Activated T-helper 1 cell treated with anti-CD3 and anti-CD28 coated beads, Interleukin-12 subunit alpha, Interleukin-12 subunit beta, Interleukin-2, Interleukin-4 antibody, amounts not matched to agents 30 ng/mL and 10 ng/mL and 1 ng/mL, durations not matched to agents 14 hours and 24 hours and 36 hours (primary cell): ENCODE measurements at regions not wholly inside any gene's neighbourhood (a gene's known extent, or its start where the extent isn't known, plus 50 kb on each side); places are given as distances from the start of the nearest gene placed in this dataset.
"Not testable (repeated sequence)": the region's sequence is repeated elsewhere in the genome, so short reads cannot be mapped to it uniquely, and the experiment has no call there.

ENCODE experiments used
- DNase-seq: peaks from one replicate; pipeline ENCODE4 v3.0.0; 2021; ENCODE audit warnings: low spot score
- H3K27ac Mint-ChIP-seq: one replicate; pipeline ENCODE4 v1.8.0; 2021; ENCODE audit warnings: mild to moderate bottlenecking, mixed read lengths
- H3K27me3 Mint-ChIP-seq: one replicate; pipeline ENCODE4 v1.8.0; 2022; ENCODE audit warnings: mild to moderate bottlenecking, moderate library complexity, mixed read lengths; ENCODE audit not compliant: insufficient read depth
- H3K36me3 Mint-ChIP-seq: one replicate; pipeline ENCODE4 v1.8.0; 2021; ENCODE audit warnings: low read depth, mixed read lengths
- H3K4me1 Mint-ChIP-seq: one replicate; pipeline ENCODE4 v1.8.0; 2021; ENCODE audit warnings: low read depth, mixed read lengths
- H3K4me3 Mint-ChIP-seq: one replicate; pipeline ENCODE4 v1.8.0; 2021; ENCODE audit warnings: mild to moderate bottlenecking, moderate library complexity, mixed read lengths
- H3K9me3 Mint-ChIP-seq: one replicate; pipeline ENCODE4 v1.8.0; 2021; ENCODE audit warnings: mixed read lengths
- intact Hi-C: fragments of 100-400 bp; cut with micrococcal nuclease; formaldehyde crosslinking; loops from one replicate; pipeline ENCODE4 v1.15.1; 2024

DNA sequence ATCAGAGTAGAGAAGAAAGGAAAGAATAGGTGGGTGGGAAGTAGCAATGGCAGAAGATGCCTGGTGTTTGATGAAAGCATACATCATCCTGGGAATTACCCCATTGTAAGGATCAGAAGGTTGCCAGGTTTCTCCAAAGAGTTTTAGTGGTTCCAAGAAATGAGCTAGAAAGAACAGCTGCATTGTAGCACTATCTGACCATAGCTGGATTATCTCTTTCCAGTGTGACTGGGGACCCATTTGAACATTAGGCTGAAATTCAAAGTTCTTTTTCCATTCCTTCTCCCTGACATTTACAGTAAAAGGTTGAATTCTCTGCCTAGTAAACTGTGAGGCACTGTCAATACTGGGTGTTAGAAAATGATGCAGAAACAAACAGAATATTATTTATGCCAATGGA, 244.4 kb downstream of the GALC start:
- no peak overlapping the region for H3K4me3 Mint-ChIP-seq
- no peaks in the 10 kb centered on the region for H3K36me3 Mint-ChIP-seq
- no peaks in the 10 kb centered on the region for H3K9me3 Mint-ChIP-seq
- peaks cover 2% of the 10 kb centered on the region for H3K27me3 Mint-ChIP-seq
- DNase-seq = no peak
- intact Hi-C loops = no loop called here
- no peaks in the 10 kb centered on the region for H3K4me1 Mint-ChIP-seq
- H3K27ac Mint-ChIP-seq = no peak overlapping the region

DNA sequence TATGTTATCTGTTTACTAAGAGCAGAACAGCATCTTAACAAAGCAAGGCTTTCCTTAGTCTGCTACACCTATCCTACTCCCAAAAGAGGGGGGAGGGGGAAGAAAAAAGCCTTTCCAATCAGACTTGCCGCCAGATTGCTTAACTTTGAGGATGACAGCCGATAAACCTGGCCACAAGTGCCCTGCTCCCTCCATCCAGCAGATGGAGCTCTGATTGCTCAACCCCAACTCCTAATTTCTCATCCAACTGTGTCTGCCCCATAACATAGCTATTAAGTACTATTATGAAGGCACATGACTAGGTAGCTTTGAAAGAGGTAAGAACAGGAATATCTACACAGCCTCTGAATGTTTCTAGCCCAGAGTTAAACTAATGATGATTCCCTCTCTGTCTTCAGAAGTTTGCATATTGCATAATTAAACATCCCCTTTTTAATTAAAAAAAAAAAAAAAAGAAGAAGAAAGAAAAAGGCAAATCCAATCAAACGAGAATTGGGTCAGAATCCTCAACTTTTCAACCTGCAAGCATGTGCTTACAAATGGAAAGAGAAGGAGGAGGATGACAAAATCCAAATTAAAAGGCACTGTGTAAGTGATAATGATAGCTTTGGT, 247.4 kb downstream of the GALC start:
- DNase-seq = no peak
- intact Hi-C loops = loop anchor here (1.0 kb wide), 1 partner anchor 151 kb away; no protein-coding TSS in a partner anchor
- Mint-ChIP-seq H3K9me3 (no peaks in the 10 kb centered on the region), H3K36me3 (no peaks in the 10 kb centered on the region), H3K27ac (no peak overlapping the region), H3K4me1 (no peaks in the 10 kb centered on the region), H3K27me3 (peaks cover 2% of the 10 kb centered on the region), H3K4me3 (no peak overlapping the region)

GRCh38 chr14:87734577-87735360, 258.2 kb downstream of the GALC start:
- DNase-seq, H3K36me3 Mint-ChIP-seq, intact Hi-C loops, H3K27ac Mint-ChIP-seq, H3K4me3 Mint-ChIP-seq, H3K9me3 Mint-ChIP-seq, H3K4me1 Mint-ChIP-seq, H3K27me3 Mint-ChIP-seq: not testable (repeated sequence)

DNA sequence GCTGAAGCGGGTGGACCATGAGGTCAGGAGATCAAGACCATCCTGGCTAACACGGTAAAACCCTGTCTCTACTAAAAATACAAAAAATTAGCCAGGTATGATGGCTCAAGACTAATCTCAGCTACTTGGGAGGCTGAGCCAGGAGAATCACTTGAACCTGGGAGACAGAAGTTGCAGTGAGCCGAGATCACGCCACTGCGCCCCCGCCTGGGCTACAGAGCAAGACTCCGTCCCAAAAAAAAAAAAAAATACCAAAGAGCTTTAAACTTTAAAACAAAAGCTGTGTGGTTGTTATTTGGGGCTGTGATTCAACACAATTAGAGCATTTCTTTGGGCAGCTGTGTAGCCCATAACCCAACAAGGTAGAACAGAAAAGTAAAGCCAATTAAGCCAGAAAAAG, 259.9 kb downstream of the GALC start:
- H3K4me1 Mint-ChIP-seq, H3K4me3 Mint-ChIP-seq, DNase-seq, H3K9me3 Mint-ChIP-seq, H3K27me3 Mint-ChIP-seq, H3K27ac Mint-ChIP-seq, H3K36me3 Mint-ChIP-seq, intact Hi-C loops: not testable (repeated sequence)

DNA sequence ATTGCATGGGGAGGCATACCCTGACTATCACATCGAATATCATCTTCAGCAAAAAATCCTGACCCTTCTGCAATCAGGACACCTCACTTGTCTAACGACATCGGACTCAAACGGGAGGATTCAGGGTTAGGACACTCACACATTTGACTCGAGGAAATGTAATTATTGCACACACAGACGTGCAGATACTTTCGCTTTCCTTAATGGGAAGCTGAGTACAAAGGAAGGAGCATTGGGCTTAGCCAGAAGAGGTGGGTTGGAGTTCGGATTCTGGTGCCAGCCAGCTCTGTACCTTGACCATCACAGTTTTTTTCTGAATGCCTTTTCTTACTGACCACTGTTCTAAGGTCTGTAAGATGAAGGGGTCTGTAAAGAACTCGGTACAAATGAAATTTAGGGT, 260.4 kb downstream of the GALC start:
- Mint-ChIP-seq H3K36me3 (no peaks in the 10 kb centered on the region), H3K9me3 (no peaks in the 10 kb centered on the region), H3K27ac (no peak overlapping the region), H3K4me3 (no peak overlapping the region), H3K4me1 (no peaks in the 10 kb centered on the region), H3K27me3 (no peaks in the 10 kb centered on the region)
- intact Hi-C loops = no loop called here
- DNase-seq = no peak

- Mint-ChIP-seq H3K9me3 (no peaks in the 10 kb centered on the region), H3K4me3 (no peak overlapping the region), H3K4me1 (no peaks in the 10 kb centered on the region), H3K36me3 (no peaks in the 10 kb centered on the region), H3K27ac (no peak overlapping the region), H3K27me3 (no peaks in the 10 kb centered on the region)
- DNase-seq = no peak
- intact Hi-C loops = no loop called here
These were observed 267.7 kb downstream of the GALC start for GRCh38 chr14:87725318-87725717.

GRCh38 chr14:87712396-87713090, 280.4 kb downstream of the GALC start:
- no peaks in the 10 kb centered on the region for H3K4me1 Mint-ChIP-seq
- H3K27ac Mint-ChIP-seq = no peak overlapping the region
- no peaks in the 10 kb centered on the region for H3K27me3 Mint-ChIP-seq
- no peak overlapping the region for H3K4me3 Mint-ChIP-seq
- no peaks in the 10 kb centered on the region for H3K36me3 Mint-ChIP-seq
- H3K9me3 Mint-ChIP-seq = no peaks in the 10 kb centered on the region
- intact Hi-C loops = no loop called here
- DNase-seq = no peak

DNA sequence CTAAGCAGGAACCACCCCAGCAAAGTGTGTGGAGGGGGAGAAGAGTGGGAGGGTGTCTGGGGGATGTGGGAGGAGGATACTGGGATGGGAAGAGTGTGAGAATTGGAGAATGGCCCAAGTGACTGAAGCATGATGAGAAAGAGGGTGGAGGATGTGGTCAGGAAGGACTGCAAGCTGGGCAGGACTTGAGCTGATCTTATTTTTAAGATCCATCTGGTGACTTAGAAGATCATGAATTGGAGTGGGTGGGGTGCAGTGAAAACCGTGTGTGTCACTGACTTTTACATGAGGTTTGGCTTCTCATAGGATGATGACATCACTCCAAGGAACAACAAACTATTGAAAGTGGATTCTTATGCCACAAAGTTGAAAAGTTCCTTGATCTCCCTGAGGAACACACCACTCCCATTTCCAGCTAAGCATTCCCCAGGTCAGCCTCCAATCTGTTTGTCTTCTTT, 287.5 kb downstream of the GALC start:
- H3K36me3 Mint-ChIP-seq = no peaks in the 10 kb centered on the region
- H3K27ac Mint-ChIP-seq = no peak overlapping the region
- H3K9me3 Mint-ChIP-seq = no peaks in the 10 kb centered on the region
- H3K4me1 Mint-ChIP-seq = no peaks in the 10 kb centered on the region
- no peaks in the 10 kb centered on the region for H3K27me3 Mint-ChIP-seq
- DNase-seq = no peak
- H3K4me3 Mint-ChIP-seq = no peak overlapping the region
- intact Hi-C loops = no loop called here

DNA sequence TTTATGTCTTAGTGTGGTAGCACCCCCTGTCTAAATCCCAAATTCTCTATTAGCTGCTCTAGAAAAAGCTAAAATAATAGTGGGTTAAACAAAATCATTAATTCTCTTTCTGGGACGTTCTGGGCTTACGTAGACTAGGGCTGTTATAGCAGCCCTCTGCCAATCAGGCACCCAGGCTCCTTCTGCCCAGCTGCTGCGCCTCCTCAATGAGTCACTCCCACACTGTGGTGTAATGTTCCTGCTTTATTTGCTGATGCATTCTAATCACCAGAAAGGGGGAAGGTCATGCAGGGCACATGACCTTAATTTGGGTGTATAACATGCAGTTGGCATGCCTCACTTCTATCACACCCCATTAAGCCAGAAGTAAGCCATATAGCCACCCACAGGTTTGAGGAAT, 294.5 kb downstream of the GALC start:
- Mint-ChIP-seq H3K36me3 (no peaks in the 10 kb centered on the region), H3K4me1 (no peaks in the 10 kb centered on the region), H3K27me3 (no peaks in the 10 kb centered on the region), H3K9me3 (no peaks in the 10 kb centered on the region), H3K4me3 (no peak overlapping the region), H3K27ac (no peak overlapping the region)
- intact Hi-C loops = no loop called here
- DNase-seq = no peak

GRCh38 chr14:87696485-87696884, 296.5 kb downstream of the GALC start:
- no peaks in the 10 kb centered on the region for H3K27me3 Mint-ChIP-seq
- no peak for DNase-seq
- H3K36me3 Mint-ChIP-seq = no peaks in the 10 kb centered on the region
- intact Hi-C loops = no loop called here
- no peak overlapping the region for H3K27ac Mint-ChIP-seq
- no peaks in the 10 kb centered on the region for H3K9me3 Mint-ChIP-seq
- no peak overlapping the region for H3K4me3 Mint-ChIP-seq
- H3K4me1 Mint-ChIP-seq = no peaks in the 10 kb centered on the region

- no peak for DNase-seq
- Mint-ChIP-seq H3K4me1 (no peaks in the 10 kb centered on the region), H3K36me3 (no peaks in the 10 kb centered on the region), H3K4me3 (no peak overlapping the region), H3K27me3 (peaks cover 2% of the 10 kb centered on the region), H3K27ac (no peak overlapping the region), H3K9me3 (no peaks in the 10 kb centered on the region)
- intact Hi-C loops = no loop called here
These were observed 301.7 kb downstream of the GALC start for GRCh38 chr14:87691042-87691881.

GRCh38 chr14:87690076-87690613, 302.8 kb downstream of the GALC start:
- H3K36me3 Mint-ChIP-seq = no peaks in the 10 kb centered on the region
- peaks cover 2% of the 10 kb centered on the region for H3K27me3 Mint-ChIP-seq
- no peaks in the 10 kb centered on the region for H3K4me1 Mint-ChIP-seq
- H3K4me3 Mint-ChIP-seq = no peak overlapping the region
- H3K9me3 Mint-ChIP-seq = no peaks in the 10 kb centered on the region
- H3K27ac Mint-ChIP-seq = no peak overlapping the region
- DNase-seq = no peak
- intact Hi-C loops = no loop called here
